Mesothelial cell of epicardium (in vitro differentiated cells): ENCODE measurements at regions not wholly inside any gene's neighbourhood (a gene's known extent, or its start where the extent isn't known, plus 50 kb on each side); places are given as distances from the start of the nearest gene placed in this dataset.
"Not testable (repeated sequence)": the region's sequence is repeated elsewhere in the genome, so short reads cannot be mapped to it uniquely, and the experiment has no call there.

Source experiments
- DNase-seq, 2 experiments: peaks; one replicate each; pipeline ENCODE4 v3.0.0; 2021; ENCODE audit warnings: low spot score in 2 of 2; ENCODE audit not compliant: unreplicated experiment in 2 of 2
- H3K27ac Mint-ChIP-seq: 2 replicates; pipeline ENCODE4 v1.8.0; 2021; ENCODE audit warnings: mixed read lengths
- H3K27me3 Mint-ChIP-seq: 2 replicates; pipeline ENCODE4 v1.8.0; 2021; ENCODE audit warnings: low read depth, mixed read lengths
- H3K36me3 Mint-ChIP-seq: 2 replicates; pipeline ENCODE4 v1.8.0; 2021; ENCODE audit warnings: mixed read lengths
- H3K4me1 Mint-ChIP-seq: 2 replicates; pipeline ENCODE4 v1.8.0; 2021; ENCODE audit warnings: mixed read lengths
- H3K4me3 Mint-ChIP-seq: 2 replicates; pipeline ENCODE4 v1.8.0; 2021; ENCODE audit warnings: mild to moderate bottlenecking, moderate library complexity, mixed read lengths
- H3K9me3 Mint-ChIP-seq: 2 replicates; pipeline ENCODE4 v1.8.0; 2021; ENCODE audit warnings: mixed read lengths
- TF ChIP-seq, protein P1 (sequence below): fragments of 200-600 bp; sonication (generic); IDR thresholded peaks from one replicate; pipeline ENCODE4 v1.5.0; 2021; ENCODE audit warnings: antibody characterized with exemption; ENCODE audit not compliant: unreplicated experiment

DNA sequence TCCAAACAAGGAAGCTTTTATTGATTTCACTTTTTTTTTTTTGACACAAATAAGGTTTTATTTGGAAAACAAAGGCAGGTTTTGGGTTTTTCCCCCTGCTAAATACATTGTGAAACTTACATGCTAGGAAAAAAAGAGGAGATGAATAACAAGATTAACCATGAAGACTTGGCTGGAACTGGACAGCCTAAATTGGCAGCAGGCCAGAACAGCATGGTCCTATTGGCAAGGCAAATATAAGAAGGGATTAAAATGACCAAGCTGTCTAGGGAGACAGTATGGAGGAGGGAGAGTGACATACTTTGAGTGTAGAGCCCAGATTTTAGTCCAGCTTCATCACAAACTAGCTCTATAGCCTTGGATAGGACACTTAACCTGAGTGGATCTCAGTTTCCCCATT is 63.9 kb upstream of the BBX start:
- Mint-ChIP-seq H3K27ac (no peak overlapping the region), H3K36me3 (no peaks in the 10 kb centered on the region), H3K9me3 (no peaks in the 10 kb centered on the region), H3K4me3 (no peak overlapping the region), H3K4me1 (peaks cover 6% of the 10 kb centered on the region), H3K27me3 (no peaks in the 10 kb centered on the region)
- TF ChIP-seq, protein P1, sequence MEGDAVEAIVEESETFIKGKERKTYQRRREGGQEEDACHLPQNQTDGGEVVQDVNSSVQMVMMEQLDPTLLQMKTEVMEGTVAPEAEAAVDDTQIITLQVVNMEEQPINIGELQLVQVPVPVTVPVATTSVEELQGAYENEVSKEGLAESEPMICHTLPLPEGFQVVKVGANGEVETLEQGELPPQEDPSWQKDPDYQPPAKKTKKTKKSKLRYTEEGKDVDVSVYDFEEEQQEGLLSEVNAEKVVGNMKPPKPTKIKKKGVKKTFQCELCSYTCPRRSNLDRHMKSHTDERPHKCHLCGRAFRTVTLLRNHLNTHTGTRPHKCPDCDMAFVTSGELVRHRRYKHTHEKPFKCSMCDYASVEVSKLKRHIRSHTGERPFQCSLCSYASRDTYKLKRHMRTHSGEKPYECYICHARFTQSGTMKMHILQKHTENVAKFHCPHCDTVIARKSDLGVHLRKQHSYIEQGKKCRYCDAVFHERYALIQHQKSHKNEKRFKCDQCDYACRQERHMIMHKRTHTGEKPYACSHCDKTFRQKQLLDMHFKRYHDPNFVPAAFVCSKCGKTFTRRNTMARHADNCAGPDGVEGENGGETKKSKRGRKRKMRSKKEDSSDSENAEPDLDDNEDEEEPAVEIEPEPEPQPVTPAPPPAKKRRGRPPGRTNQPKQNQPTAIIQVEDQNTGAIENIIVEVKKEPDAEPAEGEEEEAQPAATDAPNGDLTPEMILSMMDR: no peak
- DNase-seq: no peak

DNA sequence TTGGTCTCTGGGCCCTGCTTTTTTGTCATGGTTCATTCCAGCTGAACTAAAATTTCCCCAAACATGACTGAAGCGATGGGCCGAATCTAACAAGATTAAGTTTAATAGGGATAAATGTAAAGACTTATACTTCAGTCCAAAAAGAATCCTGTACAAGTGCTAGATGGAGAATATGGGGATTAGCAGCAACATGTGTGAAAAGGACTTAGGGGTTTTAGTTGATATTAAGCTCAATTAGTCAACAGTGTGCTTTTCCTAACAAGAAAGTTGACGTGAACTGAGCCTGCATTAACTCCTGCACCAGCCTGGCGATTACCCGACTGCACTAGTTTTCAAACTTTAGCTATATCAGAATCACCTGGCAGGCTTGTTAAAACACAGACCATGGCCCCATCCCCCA is 61.0 kb upstream of the BBX start:
- Mint-ChIP-seq H3K27ac (no peak overlapping the region), H3K36me3 (no peaks in the 10 kb centered on the region), H3K27me3 (no peaks in the 10 kb centered on the region), H3K9me3 (no peaks in the 10 kb centered on the region), H3K4me3 (no peak overlapping the region), H3K4me1 (peaks cover 1% of the 10 kb centered on the region)
- TF ChIP-seq, protein P1: no peak
- no peak for DNase-seq

DNA sequence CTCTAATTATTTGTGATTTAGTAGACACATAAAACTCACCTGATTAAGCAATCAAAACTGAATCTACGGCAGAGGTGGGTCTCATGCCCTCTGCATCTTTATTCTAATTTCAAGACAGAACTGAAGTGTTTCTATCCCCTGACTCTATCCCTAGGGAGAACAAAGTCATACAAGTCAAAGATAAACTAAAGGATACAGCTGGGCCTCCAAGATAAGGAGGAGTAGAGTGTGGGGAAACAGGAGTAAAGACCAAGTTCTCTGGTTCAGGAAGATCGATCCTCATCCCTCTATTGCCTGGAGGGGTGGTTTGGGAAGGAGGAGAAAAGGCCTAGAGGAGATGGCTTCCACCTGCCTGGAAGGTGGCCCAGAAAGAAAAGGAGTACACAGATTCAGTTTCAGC is 58.7 kb upstream of the BBX start:
- H3K27ac Mint-ChIP-seq: no peak overlapping the region
- no peaks in the 10 kb centered on the region for H3K9me3 Mint-ChIP-seq
- H3K4me3 Mint-ChIP-seq: no peak overlapping the region
- TF ChIP-seq, protein P1: no peak
- DNase-seq: no peak
- no peaks in the 10 kb centered on the region for H3K36me3 Mint-ChIP-seq
- H3K4me1 Mint-ChIP-seq: no peaks in the 10 kb centered on the region
- no peaks in the 10 kb centered on the region for H3K27me3 Mint-ChIP-seq

DNA sequence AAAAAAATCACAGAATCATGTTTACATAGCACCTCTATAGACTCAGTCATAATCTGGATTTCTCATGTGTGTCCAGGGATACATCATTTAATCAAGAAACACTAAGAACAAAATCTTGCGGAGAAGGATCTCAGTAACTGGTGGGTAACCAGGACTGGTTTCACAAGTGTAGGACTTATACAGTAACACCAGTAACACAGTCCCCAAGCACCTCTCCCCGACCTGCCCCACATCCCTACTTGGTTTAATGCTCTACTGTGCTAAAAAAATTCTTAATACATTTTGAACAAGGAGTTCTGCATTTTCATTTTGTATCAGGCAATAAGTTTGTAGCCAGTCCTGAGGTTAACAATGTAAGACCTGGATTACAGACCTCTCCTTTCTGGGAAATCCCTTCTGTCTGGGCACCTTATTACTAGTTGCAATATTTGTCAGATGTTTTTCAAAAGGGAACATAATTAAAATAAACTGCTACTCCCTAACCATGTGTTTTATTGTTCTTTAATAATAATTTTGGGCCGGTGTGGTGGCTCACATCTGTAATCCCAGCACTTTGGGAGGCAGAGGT is 57.6 kb upstream of the BBX start:
- TF ChIP-seq, protein P1: no peak
- Mint-ChIP-seq H3K4me3 (no peak overlapping the region), H3K27me3 (no peaks in the 10 kb centered on the region), H3K4me1 (no peaks in the 10 kb centered on the region), H3K9me3 (no peaks in the 10 kb centered on the region), H3K36me3 (no peaks in the 10 kb centered on the region), H3K27ac (no peak overlapping the region)
- DNase-seq: no peak

DNA sequence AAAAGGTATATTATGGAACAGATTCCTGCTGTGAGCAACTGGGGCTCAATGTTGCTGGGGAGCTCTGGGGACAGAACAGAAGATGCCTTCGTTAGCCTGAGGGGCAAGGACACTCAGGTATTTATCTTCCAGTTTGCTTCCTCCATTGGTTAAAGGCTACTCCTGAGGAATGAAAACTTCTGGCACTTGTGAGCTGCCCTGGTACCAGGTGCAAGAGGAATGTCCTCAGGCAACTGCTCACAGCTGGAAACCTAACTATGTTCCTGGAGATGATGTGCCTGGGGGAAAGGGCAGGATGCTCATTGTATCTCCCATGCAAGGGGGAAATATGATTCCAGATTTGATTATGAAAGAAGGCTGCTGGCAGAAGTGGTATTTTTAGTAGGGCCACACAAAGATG is 54.0 kb upstream of the BBX start:
- no peak for DNase-seq
- H3K4me1 Mint-ChIP-seq: no peaks in the 10 kb centered on the region
- TF ChIP-seq, protein P1: no peak
- H3K9me3 Mint-ChIP-seq: peaks cover 20% of the 10 kb centered on the region
- H3K27me3 Mint-ChIP-seq: no peaks in the 10 kb centered on the region
- no peak overlapping the region for H3K27ac Mint-ChIP-seq
- no peaks in the 10 kb centered on the region for H3K36me3 Mint-ChIP-seq
- H3K4me3 Mint-ChIP-seq: no peak overlapping the region

DNA sequence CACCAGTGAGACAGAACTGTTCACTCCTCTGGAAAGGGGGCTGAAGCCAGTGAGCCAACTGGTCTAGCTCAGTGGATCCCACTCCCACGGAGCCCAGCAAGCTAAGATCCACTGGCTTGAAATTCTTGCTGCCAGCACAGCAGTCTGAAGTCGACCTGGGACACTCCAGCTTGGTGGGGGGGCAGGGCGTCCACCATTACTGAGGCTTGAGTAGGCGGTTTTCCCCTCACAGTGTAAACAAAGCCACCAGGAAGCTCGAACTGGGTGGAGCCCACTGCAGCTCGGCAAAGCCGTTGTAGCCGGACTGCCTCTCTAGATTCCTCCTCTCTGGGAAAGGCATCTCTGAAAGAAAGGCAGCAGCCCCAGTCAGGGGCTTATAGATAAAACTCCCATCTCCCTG is 52.3 kb upstream of the BBX start:
- peaks cover 30% of the 10 kb centered on the region for H3K9me3 Mint-ChIP-seq
- not testable (repeated sequence) for H3K36me3 Mint-ChIP-seq, DNase-seq, H3K4me1 Mint-ChIP-seq, H3K27me3 Mint-ChIP-seq, H3K4me3 Mint-ChIP-seq, H3K27ac Mint-ChIP-seq
